HG02981 (cell line): ENCODE measurements at regions not wholly inside any gene's neighbourhood (a gene's known extent, or its start where the extent isn't known, plus 50 kb on each side); places are given as distances from the start of the nearest gene placed in this dataset.
"Not testable (repeated sequence)": the region's sequence is repeated elsewhere in the genome, so short reads cannot be mapped to it uniquely, and the experiment has no call there.

Experiments
- ATAC-seq: cut with Tn5 transposase; IDR thresholded peaks from one replicate; pipeline ENCODE4 v1.9.1; 2021; ENCODE audit warnings: mild to moderate bottlenecking, moderate library complexity; ENCODE audit not compliant: unreplicated experiment

DNA sequence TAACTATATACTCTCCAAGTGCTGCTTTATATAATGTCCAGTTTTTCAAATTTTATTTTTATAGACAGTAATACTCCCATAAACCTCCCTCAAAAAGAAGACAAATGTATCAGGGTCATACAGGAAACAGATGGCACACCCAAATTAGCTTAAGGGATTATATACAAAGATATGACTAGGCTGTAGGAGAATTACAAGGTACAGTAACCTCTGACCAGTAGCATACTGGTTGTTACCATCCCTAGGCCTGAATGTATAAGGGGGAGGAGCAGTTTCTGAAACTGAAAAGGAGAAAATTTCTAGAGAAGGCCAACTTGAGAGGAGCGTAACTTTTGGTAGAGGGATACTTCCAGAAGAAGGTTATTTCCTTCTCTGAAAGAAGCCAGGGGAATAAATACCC, 122.6 kb upstream of the NBPF19 start:
- ATAC-seq = not testable (repeated sequence)

DNA sequence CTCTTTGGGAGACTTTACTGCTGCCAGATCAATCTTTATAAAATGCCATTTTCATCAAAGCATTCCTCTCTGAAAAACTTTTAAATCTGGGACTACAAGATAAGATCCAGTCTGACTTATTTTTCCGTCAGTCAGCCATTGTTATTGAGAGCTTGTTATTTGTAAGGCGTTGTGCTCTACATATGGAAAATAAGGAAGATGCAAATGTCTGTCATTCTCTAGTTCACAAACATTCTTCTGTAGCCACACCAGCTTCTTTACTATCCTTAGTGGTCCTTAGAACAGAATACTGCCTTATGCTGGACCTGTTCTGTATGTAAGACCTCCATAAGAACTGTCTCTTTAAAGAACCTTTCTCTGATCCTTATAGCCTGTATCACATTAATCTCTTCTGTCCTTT, 120.3 kb upstream of the NBPF19 start:
- ATAC-seq = not testable (repeated sequence)

DNA sequence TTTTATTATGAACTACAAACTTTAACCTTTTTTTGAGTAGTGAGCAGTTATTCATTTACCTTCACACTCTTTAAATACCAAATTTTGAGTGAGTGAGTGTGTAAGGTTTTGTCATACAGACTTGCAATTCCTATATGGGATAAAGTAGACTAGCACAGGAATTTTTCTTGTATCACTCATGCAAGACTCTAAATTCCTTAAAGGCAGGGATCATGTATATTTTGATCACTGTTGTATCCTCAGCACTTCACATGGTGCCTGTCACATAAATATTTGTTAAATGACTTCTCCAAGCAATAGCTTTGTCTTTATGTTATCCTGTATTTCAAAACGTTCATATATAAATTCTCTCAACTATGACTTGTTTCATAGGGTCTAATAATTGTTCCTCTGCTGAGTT, 119.1 kb upstream of the NBPF19 start:
- not testable (repeated sequence) for ATAC-seq

DNA sequence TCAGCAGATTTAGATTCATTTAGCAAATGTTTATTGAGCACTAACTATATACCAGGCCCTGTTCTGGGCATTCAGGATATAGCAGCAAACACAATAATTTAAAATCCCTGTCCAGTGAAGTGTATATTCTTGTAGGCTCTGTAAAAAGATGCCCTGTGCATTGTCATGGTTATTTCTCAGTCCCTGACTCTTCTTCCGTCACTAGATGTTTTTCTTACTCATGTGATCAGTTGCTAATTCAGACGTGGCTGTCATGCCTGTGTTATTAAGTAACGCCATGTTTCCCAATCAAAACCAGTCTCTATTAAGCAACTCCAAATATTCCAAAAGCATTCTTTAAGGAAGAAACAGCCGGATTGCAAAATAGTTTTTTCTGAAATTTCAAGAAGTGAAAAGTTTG, 118.7 kb upstream of the NBPF19 start:
- ATAC-seq = not testable (repeated sequence)

DNA sequence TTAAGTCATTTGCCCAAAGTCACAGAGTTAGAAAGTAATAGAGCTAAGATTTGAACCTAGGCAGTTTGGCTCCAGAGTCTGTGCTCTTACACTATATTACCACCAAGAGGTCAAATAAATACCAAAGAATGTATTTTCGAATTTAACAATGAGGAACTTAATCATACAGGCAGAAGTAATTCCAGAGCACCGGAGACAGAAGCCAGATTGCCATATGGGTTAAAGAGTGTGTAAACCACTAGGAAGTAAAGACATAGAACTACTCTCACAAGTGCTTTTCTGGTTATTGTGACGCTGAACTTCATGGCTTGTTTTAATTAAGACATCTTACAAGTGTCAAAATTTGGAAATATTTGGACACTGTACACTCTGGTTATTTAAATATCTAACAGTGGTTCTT, 114.5 kb upstream of the NBPF19 start:
- not testable (repeated sequence) for ATAC-seq

DNA sequence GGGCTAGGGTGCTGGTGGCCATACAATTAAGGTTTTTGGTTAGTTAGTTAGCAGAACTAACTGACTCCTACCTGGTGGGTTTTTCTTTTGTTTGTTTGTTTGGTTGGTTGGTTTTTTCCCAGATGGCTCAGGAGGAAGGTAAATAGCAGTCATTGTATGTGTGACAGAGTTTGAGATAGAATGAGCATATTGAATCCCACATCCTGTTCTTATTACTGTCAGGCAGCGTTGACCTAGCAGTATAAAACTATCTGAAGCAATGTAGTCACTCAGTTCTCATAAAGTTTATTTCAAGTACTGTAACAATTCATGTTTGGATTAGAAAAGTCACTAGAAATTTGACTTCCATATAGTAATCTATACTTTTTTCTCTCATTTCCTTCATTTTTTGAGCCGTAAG, 113.5 kb upstream of the NBPF19 start:
- ATAC-seq = not testable (repeated sequence)

DNA sequence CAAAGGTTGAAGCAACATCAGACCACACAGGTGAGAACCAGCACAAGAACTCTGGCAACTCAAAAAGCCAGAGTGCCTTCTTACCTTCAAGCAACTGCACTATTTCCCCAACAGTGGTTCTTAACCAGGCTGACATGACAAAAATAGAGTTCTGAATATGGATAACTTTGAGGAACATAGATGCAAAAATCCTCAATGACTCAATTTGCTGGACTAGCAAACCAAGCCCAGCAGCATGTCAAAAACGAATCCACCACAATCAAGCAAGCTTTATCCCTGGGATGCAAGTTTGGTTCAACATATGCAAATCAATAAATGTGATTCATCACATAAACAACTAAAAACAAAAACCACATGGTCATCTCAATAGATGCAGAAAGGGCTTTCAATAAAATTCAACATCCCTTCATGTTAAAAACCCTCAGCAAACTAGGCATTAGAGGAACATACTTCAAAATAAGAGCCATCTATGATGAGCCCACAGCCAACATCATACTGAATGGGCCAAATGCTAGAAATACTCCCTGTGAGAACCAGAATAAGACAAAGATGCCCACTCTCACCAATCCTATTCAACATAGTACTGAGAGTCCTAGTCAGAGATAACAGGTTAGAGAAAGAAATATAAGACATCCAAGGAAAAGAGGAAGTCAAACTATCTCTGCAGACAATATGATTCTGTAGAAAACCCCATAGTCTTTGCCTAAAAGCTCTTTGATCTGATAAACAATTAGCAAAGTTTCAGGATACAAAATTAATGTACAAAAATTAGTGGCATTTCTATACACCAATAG, 110.5 kb upstream of the NBPF19 start:
- ATAC-seq = not testable (repeated sequence)

DNA sequence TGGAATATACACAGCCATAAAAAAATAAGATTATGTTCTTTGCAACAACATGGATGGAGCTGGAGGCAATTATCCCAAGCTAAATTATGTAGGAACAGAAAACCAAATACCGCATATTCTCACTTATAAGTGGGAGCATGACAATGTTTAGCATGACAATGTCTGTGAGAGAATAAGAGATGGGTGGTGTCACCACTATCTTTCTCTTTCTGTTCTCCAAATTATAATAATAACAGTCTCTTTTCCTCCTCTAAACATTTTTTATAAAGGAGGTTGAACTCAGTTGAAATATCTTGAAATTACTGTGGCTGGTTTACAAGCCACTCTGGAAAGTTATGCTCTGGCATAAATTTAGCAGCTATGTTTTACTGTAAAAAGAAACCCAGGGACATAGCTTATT, 108.4 kb upstream of the NBPF19 start:
- ATAC-seq = not testable (repeated sequence)

DNA sequence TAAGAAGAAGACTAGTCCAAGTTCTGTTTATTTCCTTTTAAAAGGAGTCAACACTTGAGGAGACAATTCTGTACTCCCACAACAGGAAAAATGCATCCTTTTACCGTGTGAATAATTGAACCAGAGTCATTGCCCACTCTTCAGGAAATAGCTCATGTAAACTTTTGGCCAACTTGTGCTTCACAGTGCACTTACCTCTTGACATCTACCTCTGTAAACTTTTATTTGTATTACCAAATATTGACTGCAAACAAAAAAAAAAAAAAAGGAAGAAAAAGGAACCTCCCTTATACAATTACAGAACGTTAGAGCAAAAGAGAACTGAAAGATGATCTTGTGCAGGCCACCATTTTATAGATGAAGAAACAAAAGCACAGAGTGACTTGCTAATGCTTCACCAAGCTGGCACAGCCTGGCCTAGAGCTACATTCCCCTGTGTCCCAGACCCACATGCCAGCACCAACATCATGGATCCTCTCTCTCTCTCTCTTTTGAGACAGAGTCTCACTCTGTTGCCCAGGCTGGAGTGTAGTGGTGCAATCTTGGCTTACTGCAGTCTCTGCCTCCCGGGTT, 107.3 kb upstream of the NBPF19 start:
- not testable (repeated sequence) for ATAC-seq

DNA sequence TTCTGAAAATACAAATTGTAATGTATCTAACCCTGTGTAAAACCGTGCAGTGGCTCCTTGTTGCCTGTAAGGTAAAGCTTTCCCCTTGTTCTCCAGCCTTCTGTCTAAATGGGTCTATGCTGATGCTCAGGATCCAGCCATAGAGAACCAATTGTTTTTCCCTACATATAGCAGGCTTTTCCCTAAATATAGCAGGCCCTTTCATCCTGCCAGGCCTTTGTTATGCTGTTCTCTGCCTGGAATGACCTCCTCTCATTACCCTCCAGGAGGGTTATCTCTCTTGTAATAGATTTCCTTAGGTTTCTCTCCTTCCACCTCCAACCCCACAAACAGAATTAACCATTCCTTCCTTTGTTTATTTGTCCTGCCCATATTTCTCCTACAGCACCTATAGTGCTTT, 106.5 kb upstream of the NBPF19 start:
- ATAC-seq = not testable (repeated sequence)

DNA sequence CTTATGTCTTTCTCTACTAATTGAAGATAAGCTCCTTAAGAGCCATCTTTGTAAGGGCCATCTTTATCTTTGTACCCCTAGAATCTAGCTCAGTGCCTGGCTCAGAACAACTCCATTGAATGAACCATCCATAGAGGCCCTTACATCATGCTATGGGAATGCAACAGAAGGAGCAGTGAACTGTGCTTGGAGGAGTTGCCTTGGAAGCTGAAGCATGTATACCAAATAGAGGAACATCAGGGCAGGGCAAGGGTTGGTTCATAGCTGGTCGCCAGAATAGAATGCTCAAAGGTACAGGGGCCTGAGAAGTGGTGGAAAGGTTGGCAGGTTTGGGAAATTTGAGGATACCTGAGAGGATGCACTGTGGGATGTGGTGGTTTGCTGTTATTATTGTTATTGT, 105.8 kb upstream of the NBPF19 start:
- ATAC-seq = not testable (repeated sequence)

DNA sequence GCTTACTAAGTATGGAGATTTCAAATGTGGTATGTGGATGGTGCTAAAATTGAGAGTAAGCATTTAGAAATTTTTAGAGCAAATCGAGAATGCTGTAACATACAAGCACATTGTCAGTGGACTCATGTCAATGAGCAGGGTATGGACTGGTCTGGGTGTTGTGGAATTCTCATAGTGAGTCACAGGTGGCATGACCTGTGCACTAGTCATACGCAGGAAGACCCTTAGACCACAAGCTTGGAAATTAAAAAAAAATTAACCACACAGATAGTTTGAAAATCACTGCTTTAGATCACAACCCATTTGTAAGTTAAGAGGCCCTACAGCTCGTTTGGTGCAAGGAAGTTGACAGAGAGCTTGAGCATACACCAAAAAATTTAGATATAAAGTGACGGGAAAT, 102.9 kb upstream of the NBPF19 start:
- ATAC-seq = not testable (repeated sequence)

DNA sequence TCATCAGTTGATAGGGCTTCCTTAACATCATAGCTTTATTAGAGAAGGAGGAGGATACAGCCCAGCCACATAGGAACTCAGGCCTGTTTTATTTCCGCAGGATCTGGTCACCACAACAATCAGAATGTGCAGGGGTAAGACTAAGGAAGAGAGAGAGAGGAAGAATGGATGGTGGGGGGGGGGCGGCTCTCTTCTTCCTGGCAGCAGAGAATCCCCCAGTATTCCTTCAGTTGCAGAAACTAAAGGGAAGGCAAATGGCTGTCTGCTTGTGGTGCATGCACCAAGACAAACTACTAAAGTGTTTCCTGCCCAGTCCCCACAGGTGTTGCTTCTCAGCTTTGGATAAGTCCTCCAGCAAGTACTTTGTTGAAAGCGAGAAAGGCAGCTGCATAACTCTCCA, 96.4 kb upstream of the NBPF19 start:
- not testable (repeated sequence) for ATAC-seq

DNA sequence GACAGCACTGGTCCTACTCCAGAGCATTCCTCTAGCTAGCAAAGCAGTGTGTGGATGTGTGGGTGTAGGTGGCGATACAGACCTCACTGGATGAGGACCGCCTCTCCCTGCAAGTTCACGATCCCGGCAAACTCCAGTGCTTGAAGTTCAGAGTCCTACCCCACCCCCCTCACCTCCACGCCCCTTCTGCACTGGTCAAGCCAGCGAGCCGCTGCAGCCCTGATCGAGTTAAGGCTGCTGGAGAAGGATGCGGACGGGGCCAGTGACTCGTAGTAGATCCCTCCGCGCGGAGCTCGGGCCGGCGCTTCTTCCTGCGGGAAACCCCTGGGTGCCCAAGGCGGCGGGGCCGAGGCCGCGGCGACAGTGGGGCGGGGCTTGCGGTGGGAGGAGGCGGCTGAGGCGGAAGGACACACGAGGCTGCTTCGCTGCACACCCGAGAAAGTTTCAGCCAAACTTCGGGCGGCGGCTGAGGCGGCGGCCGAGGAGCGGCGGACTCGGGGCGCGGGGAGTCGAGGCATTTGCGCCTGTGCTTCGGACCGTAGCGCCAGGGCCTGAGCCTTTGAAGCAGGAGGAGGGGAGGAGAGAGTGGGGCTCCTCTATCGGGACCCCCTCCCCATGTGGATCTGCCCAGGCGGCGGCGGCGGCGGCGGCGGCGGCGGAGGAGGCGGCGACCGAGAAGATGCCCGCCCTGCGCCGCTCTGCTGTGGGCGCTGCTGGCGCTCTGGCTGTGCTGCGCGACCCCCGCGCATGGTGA, 84.5 kb upstream of the NBPF19 start:
- ATAC-seq = not testable (repeated sequence)

DNA sequence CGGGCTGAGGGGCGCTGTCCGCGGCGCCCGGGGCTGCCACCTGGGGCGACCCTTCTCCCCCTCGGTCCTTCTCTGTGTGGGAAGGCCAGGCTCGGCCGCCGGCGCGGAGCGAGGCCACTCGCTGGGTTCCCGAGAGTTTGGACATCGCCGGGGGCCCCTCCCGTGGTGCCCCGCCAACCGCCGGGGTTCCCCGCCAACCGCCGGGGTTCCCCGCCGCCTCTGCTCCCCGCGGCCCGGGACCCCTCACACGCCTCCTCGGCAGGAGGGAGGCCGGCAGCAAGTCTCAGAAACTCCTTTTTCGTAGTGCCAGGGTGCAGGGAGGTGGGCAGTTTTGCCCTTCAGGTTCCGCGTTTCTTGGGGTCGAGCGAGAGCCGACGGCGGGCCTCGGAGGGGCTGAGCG, 83.9 kb upstream of the NBPF19 start:
- not testable (repeated sequence) for ATAC-seq

DNA sequence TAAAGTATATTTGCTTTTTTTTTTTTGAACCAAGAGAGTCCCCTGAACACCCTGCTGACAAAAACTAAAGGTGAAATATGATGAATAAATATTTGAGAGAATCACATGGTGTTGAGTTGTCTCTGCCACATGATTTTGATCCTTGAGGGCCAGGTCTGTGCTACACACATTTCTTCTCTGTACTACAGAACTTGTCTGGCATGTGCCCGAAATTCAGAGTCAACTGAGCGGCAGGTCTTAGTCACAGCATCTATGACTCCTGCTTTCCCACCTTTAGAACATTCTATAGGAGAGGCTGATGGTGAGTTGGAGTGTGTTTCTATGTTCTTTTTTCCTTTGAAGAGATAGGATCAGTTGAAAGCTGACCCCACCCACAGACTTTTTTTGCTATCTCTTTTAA, 79.0 kb upstream of the NBPF19 start:
- ATAC-seq = not testable (repeated sequence)

DNA sequence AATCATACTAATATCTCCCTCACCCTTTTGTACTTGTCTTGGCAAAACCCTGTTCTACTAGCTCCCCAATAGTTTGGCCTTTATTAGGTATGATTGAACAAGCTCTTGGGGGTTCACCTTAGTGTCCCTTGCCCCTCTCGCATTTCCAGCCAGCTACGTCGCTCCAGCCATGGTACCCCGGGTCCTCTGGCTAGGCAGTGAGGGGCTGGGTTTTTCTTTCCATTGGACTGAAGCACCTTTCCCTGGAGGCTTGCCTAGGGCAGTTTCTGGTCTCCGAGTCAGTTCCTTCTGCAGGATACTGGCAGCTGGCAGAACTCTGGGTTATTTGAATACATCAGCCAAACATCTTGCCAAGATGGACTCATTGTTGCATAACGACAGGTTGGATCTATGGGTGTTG, 76.3 kb upstream of the NBPF19 start:
- ATAC-seq = not testable (repeated sequence)

DNA sequence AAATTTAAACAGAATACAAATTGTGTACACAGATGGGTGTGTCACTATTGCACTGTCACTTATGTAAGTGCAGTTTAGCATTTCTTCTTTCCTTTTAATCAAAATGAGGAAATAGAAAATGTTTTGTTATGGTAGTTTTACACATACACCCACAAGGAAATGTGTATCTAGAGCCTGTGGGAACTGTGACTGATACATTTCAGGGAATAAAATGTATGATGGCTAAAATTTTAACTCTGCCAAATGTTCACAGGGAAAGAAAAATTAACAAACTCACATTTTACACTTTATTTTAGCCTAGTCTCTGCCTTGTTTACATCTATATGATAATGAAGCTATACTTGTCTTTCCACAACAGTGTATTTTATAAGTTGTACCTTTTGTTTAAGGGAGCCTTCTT, 66.4 kb upstream of the NBPF19 start:
- not testable (repeated sequence) for ATAC-seq

DNA sequence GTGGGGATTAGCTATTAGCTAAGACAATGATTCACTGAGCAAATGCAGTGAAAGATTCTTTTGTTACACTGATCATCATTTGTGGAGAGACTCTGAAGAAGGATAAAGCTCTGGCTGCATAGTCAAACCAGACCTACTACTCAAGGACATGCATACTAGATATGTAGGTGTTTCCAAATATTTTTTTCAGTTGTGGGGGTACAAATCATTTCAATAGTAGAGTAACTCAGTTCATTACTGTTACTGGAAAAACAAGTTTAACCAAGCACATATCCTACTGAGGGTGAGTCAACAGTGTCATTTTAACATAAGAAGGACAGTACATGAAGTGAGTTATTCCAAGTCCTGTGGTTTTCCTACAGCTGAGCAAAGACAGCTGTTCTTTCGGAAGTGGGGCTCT, 59.5 kb upstream of the NBPF19 start:
- ATAC-seq = not testable (repeated sequence)

DNA sequence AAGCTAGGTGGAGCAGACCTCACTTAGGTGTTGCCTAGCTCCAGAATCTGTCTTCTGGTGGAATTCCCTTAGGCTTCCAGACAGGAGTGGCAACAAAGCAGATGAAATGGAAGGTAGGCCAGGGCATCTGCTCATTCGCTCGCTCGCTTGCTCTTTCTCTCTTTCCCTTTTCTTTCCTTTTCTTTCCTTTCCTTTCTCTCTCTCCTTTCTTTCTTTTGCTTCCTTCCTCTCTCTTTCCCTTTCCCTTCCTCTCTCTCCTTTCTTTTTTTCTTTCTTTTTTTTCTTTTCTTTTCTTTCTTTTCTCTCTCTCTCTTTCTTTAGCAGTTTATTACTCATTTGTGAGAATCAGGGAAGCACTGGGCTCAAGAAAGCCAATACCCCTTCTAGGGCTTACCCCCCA, 56.1 kb upstream of the NBPF19 start:
- ATAC-seq = not testable (repeated sequence)

DNA sequence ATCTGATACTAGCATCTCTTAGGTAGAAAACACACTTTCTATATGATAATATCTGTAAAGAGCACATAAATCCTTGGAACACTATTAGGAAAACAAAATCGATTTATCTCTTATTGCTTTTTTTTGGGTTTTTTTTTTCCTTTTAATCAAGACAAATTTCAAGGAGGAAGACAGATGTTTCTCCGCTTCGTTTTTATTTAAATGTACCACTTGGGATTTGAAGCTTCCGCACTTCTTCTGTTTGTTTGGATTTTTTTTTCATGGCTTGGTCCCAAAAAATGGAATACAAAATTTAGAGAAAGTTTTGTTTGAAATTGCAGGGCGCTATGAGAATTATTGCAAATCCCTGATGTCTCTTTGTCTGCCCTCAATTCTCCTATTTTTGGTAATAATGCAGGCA, 51.7 kb upstream of the NBPF19 start:
- not testable (repeated sequence) for ATAC-seq
